ENCODE measurements at regions not wholly inside any gene's neighbourhood (a gene's known extent, or its start where the extent isn't known, plus 50 kb on each side); places are given as distances from the start of the nearest gene placed in this dataset.

GRCh38 chr12:19915392-19916195, 452.7 kb upstream of the PDE3A start:
- Histone ChIP-seq H3K36me3 (ENCODE audit: control insufficient read depth, insufficient read depth, low read length) (no peaks in the 10 kb centered on the region), H3K27ac (ENCODE audit: low read length) (no peak overlapping the region), H3K9me3 (ENCODE audit: control insufficient read depth, insufficient read depth, low read depth, low read length) (no peaks in the 10 kb centered on the region), H3K4me3 (ENCODE audit: low read depth in 2 of 2, low read length in 2 of 2) (no peak overlapping the region), H3K4me1 (ENCODE audit: control insufficient read depth, insufficient read depth, low read length) (no peaks in the 10 kb centered on the region), H3K27me3 (ENCODE audit: control insufficient read depth, insufficient read depth, low read length) (no peaks in the 10 kb centered on the region)
- no peak for DNase-seq (ENCODE audit: low read depth, low spot score)
- ChIA-PET CTCF (no interaction called here), POLR2A (no interaction called here)
- ATAC-seq: no peak
- BruUV-seq (replicated peaks): no TSS peak
- peak; percentile 21; the same call in 1 of the 2 replicates for TF ChIP-seq CTCF (IDR thresholded peaks at IDR 0.05)
- TF ChIP-seq SIN3A (IDR thresholded peaks at IDR 0.05; ENCODE audit: borderline replicate concordance, insufficient read depth, low read depth, low read length): no peak
- TF ChIP-seq TCF7L2 (IDR thresholded peaks at IDR 0.05; ENCODE audit: low read depth, low read length): no peak
- no peak for TF ChIP-seq REST (IDR thresholded peaks at IDR 0.05; ENCODE audit: insufficient read depth in 1 of 2, low read depth in 2 of 2, low read length in 1 of 2)
- in situ Hi-C loops (cut with HindIII; ENCODE audit: low pct_unique_long_range_greater_than_20kb, low sequenced_read_pairs) (no loop called here), intact Hi-C loops (cut with micrococcal nuclease; ENCODE audit: unreplicated experiment) (no loop called here)

GRCh38 chr12:19916196-19916753, 452.1 kb upstream of the PDE3A start:
- in situ Hi-C loops (cut with HindIII; ENCODE audit: low pct_unique_long_range_greater_than_20kb, low sequenced_read_pairs): no loop called here
- ChIA-PET CTCF (interaction anchor here (0.6 kb wide), 1 partner anchor 474 kb away, joined by 9 read pairs; no protein-coding TSS in a partner anchor), POLR2A (no interaction called here)
- TF ChIP-seq SIN3A (IDR thresholded peaks at IDR 0.05; ENCODE audit: borderline replicate concordance, insufficient read depth, low read depth, low read length): no peak
- no peak for TF ChIP-seq POLR2AphosphoS5 (IDR thresholded peaks at IDR 0.05; ENCODE audit: low read depth, low read length)
- no peak for TF ChIP-seq TCF7L2 (IDR thresholded peaks at IDR 0.05; ENCODE audit: low read depth, low read length)
- no peak for TF ChIP-seq CTCF (IDR thresholded peaks at IDR 0.05)
- TF ChIP-seq REST (IDR thresholded peaks at IDR 0.05; ENCODE audit: insufficient read depth in 1 of 2, low read depth in 2 of 2, low read length in 1 of 2): no peak
- ATAC-seq (no peak), DNase-seq (ENCODE audit: low read depth, low spot score) (no peak)
- H3K27me3 ChIP-seq (ENCODE audit: control insufficient read depth, insufficient read depth, low read length): no peaks in the 10 kb centered on the region
- no peak overlapping the region for H3K27ac ChIP-seq (ENCODE audit: low read length)
- intact Hi-C loops (cut with micrococcal nuclease; ENCODE audit: unreplicated experiment): no loop called here
- H3K4me1 ChIP-seq (ENCODE audit: control insufficient read depth, insufficient read depth, low read length): no peaks in the 10 kb centered on the region
- no peaks in the 10 kb centered on the region for H3K36me3 ChIP-seq (ENCODE audit: control insufficient read depth, insufficient read depth, low read length)
- BruUV-seq (replicated peaks): no TSS peak
- no peaks in the 10 kb centered on the region for H3K9me3 ChIP-seq (ENCODE audit: control insufficient read depth, insufficient read depth, low read depth, low read length)
- no peak overlapping the region for H3K4me3 ChIP-seq (ENCODE audit: low read depth in 2 of 2, low read length in 2 of 2)
